NOMO-1 (cell line): ENCODE measurements at regions not wholly inside any gene's neighbourhood (a gene's known extent, or its start where the extent isn't known, plus 50 kb on each side); places are given as distances from the start of the nearest gene placed in this dataset.

Experiments
- DNase-seq, 2 experiments: peaks; one replicate each; lab custom pipeline; 2025; ENCODE audit not compliant: unreplicated experiment in 2 of 2; lab: John Stamatoyannopoulos, UW

GRCh38 chr3:16102187-16102561 lies 72.3 kb upstream of the GALNT15 start:
- no peak for DNase-seq

GRCh38 chr3:16102905-16103364 lies 71.5 kb upstream of the GALNT15 start:
- DNase-seq, result no peak

GRCh38 chr3:16103472-16103871 lies 71.0 kb upstream of the GALNT15 start:
- no peak for DNase-seq

GRCh38 chr3:16104156-16104555 lies 70.3 kb upstream of the GALNT15 start:
- DNase-seq, result no peak

GRCh38 chr3:16106050-16106449 lies 68.4 kb upstream of the GALNT15 start:
- no peak for DNase-seq

- no peak for DNase-seq
Observed at GRCh38 chr3:16108424-16108823, 66.1 kb upstream of the GALNT15 start.

- DNase-seq, result no peak
Observed at GRCh38 chr3:16109929-16110328, 64.6 kb upstream of the GALNT15 start.

- DNase-seq, result no peak
Observed at GRCh38 chr3:16112910-16113504, 61.5 kb upstream of the GALNT15 start.

GRCh38 chr3:16113704-16114103 lies 60.8 kb upstream of the GALNT15 start:
- no peak for DNase-seq

- DNase-seq, result no peak
Observed at GRCh38 chr3:16114429-16114828, 60.1 kb upstream of the GALNT15 start.

GRCh38 chr3:16114930-16115329 lies 59.5 kb upstream of the GALNT15 start:
- no peak for DNase-seq

GRCh38 chr3:16118396-16118795 lies 56.1 kb upstream of the GALNT15 start:
- no peak for DNase-seq

GRCh38 chr3:16119887-16120286 lies 54.6 kb upstream of the GALNT15 start:
- DNase-seq, result no peak

- no peak for DNase-seq
Observed at GRCh38 chr3:16121391-16121790, 53.1 kb upstream of the GALNT15 start.

- no peak for DNase-seq
Observed at GRCh38 chr3:16122155-16122554, 52.3 kb upstream of the GALNT15 start.

- DNase-seq, result no peak
Observed at GRCh38 chr3:16122661-16123060, 51.8 kb upstream of the GALNT15 start.

GRCh38 chr3:16124636-16125035 lies 49.8 kb upstream of the GALNT15 start:
- no peak for DNase-seq
